ENCODE measurements at regions not wholly inside any gene's neighbourhood (a gene's known extent, or its start where the extent isn't known, plus 50 kb on each side); places are given as distances from the start of the nearest gene placed in this dataset.

- H3K36me3 Mint-ChIP-seq (ENCODE audit: insufficient read depth, unreplicated experiment): no peaks in the 10 kb centered on the region
Measured at GRCh38 chr10:44647877-44648542, 263.1 kb upstream of the CXCL12 start.

GRCh38 chr10:44650691-44651661 lies 260.2 kb upstream of the TMEM72 start:
- Mint-ChIP-seq H3K4me3 (ENCODE audit: unreplicated experiment) (no peak overlapping the region), H3K36me3 (ENCODE audit: insufficient read depth, unreplicated experiment) (no peaks in the 10 kb centered on the region), H3K9me3 (ENCODE audit: unreplicated experiment) (no peaks in the 10 kb centered on the region), H3K4me1 (ENCODE audit: low read depth, unreplicated experiment) (no peaks in the 10 kb centered on the region), H3K27me3 (ENCODE audit: insufficient read depth, unreplicated experiment) (peaks cover 4% of the 10 kb centered on the region), H3K27ac (ENCODE audit: unreplicated experiment) (no peak overlapping the region)
- no peak for DNase-seq
- intact Hi-C loops (cut with micrococcal nuclease; ENCODE audit: unreplicated experiment): no loop called here
- no TSS peak for BruUV-seq (replicated peaks)
- no peaks in the 10 kb centered on the region for H3K36me3 ChIP-seq (ENCODE audit: control insufficient read depth, insufficient read depth, low read length)
- CTCF ChIA-PET: interaction anchor here (0.7 kb wide), 1 partner anchor 53 kb away, joined by 3 read pairs; no protein-coding TSS in a partner anchor
- H3K4me3 ChIP-seq (ENCODE audit: low read depth, low read length): no peak overlapping the region
- POLR2A ChIA-PET: no interaction called here
- no peaks in the 10 kb centered on the region for H3K27me3 ChIP-seq (replicated peaks; ENCODE audit: control insufficient read depth, insufficient read depth, low read length)
- no peaks in the 10 kb centered on the region for H3K4me1 ChIP-seq
- TF ChIP-seq CTCF (IDR thresholded peaks at IDR 0.05; ENCODE audit: insufficient read depth in 1 of 2, low read depth in 1 of 2, low read length in 1 of 2, severe bottlenecking in 1 of 2, unreplicated experiment in 1 of 2): no peak
- H3K9me3 ChIP-seq: no peaks in the 10 kb centered on the region

More at GRCh38 chr10:44647877-44648542, 263.1 kb upstream of the CXCL12 start:
- no peaks in the 10 kb centered on the region for H3K27me3 ChIP-seq (replicated peaks; ENCODE audit: control insufficient read depth, insufficient read depth, low read length)
- H3K4me3 ChIP-seq (ENCODE audit: low read depth, low read length): no peak overlapping the region
- POLR2A ChIA-PET: no interaction called here
- no peaks in the 10 kb centered on the region for H3K36me3 ChIP-seq (ENCODE audit: control insufficient read depth, insufficient read depth, low read length)
- no peaks in the 10 kb centered on the region for H3K9me3 ChIP-seq
- Mint-ChIP-seq H3K9me3 (ENCODE audit: unreplicated experiment) (no peaks in the 10 kb centered on the region), H3K27me3 (ENCODE audit: insufficient read depth, unreplicated experiment) (peaks cover 4% of the 10 kb centered on the region), H3K4me3 (ENCODE audit: unreplicated experiment) (no peak overlapping the region), H3K27ac (ENCODE audit: unreplicated experiment) (no peak overlapping the region), H3K4me1 (ENCODE audit: low read depth, unreplicated experiment) (no peaks in the 10 kb centered on the region)
- DNase-seq: no peak
- no peaks in the 10 kb centered on the region for H3K4me1 ChIP-seq
- no peak for TF ChIP-seq CTCF (IDR thresholded peaks at IDR 0.05; ENCODE audit: insufficient read depth in 1 of 2, low read depth in 1 of 2, low read length in 1 of 2, severe bottlenecking in 1 of 2, unreplicated experiment in 1 of 2)
- intact Hi-C loops (cut with micrococcal nuclease; ENCODE audit: unreplicated experiment): no loop called here
- CTCF ChIA-PET: no interaction called here
- BruUV-seq (replicated peaks): no TSS peak

GRCh38 chr10:44651834-44652233 lies 259.3 kb upstream of the TMEM72 start:
- no peaks in the 10 kb centered on the region for H3K4me1 ChIP-seq
- ChIA-PET CTCF (interaction anchor here (0.7 kb wide), 1 partner anchor 52 kb away, joined by 3 read pairs; no protein-coding TSS in a partner anchor), POLR2A (no interaction called here)
- no peaks in the 10 kb centered on the region for H3K27me3 ChIP-seq (replicated peaks; ENCODE audit: control insufficient read depth, insufficient read depth, low read length)
- H3K9me3 ChIP-seq: no peaks in the 10 kb centered on the region
- Mint-ChIP-seq H3K27me3 (ENCODE audit: insufficient read depth, unreplicated experiment) (peaks cover 7% of the 10 kb centered on the region), H3K4me1 (ENCODE audit: low read depth, unreplicated experiment) (no peaks in the 10 kb centered on the region), H3K9me3 (ENCODE audit: unreplicated experiment) (no peaks in the 10 kb centered on the region), H3K4me3 (ENCODE audit: unreplicated experiment) (no peak overlapping the region), H3K36me3 (ENCODE audit: insufficient read depth, unreplicated experiment) (no peaks in the 10 kb centered on the region), H3K27ac (ENCODE audit: unreplicated experiment) (no peak overlapping the region)
- no peak for TF ChIP-seq CTCF (IDR thresholded peaks at IDR 0.05; ENCODE audit: insufficient read depth in 1 of 2, low read depth in 1 of 2, low read length in 1 of 2, severe bottlenecking in 1 of 2, unreplicated experiment in 1 of 2)
- no TSS peak for BruUV-seq (replicated peaks)
- no peaks in the 10 kb centered on the region for H3K36me3 ChIP-seq (ENCODE audit: control insufficient read depth, insufficient read depth, low read length)
- intact Hi-C loops (cut with micrococcal nuclease; ENCODE audit: unreplicated experiment): no loop called here
- no peak overlapping the region for H3K4me3 ChIP-seq (ENCODE audit: low read depth, low read length)
- no peak for DNase-seq

All from Caco-2 (cell line).